Activated CD4-positive, CD25-positive, alpha-beta regulatory T cell treated with anti-CD3 and anti-CD28 coated beads, Interleukin-2, amount 50 U/mL, for 24 hours (primary cell): ENCODE measurements at regions not wholly inside any gene's neighbourhood (a gene's known extent, or its start where the extent isn't known, plus 50 kb on each side); places are given as distances from the start of the nearest gene placed in this dataset.
A peak's percentile ranks its signal among the peaks of the same experiment; 100 is the strongest.
"Not testable (repeated sequence)": the region's sequence is repeated elsewhere in the genome, so short reads cannot be mapped to it uniquely, and the experiment has no call there.

Source experiments
- ATAC-seq, 2 donors: fragments of 150-1000 bp; cut with Tn5 transposase; one replicate each; pipeline ENCODE4 v1.10.0; 2021; ENCODE audit warnings: mild to moderate bottlenecking in 1 of 2, moderate library complexity in 1 of 2

DNA sequence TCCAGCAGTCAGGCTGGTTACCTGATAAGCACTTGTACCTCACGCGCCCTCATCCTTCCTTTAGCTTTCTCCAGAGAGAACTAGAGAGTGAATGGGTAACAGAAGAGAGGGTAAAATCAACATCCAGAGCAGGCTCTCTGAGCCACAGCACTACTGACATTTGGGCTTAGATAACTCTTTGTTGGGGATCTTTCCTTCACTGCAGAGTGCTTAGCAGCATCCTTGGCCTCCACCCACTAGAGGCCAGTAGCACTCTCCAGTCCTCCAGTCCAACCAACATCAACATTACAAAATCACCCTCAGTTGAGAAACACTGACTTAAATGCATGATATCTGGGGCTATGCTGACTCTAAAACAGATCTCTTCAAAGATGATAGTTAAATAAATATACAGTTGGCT is 220.7 kb downstream of the TACR3 start:
- no peak for ATAC-seq

DNA sequence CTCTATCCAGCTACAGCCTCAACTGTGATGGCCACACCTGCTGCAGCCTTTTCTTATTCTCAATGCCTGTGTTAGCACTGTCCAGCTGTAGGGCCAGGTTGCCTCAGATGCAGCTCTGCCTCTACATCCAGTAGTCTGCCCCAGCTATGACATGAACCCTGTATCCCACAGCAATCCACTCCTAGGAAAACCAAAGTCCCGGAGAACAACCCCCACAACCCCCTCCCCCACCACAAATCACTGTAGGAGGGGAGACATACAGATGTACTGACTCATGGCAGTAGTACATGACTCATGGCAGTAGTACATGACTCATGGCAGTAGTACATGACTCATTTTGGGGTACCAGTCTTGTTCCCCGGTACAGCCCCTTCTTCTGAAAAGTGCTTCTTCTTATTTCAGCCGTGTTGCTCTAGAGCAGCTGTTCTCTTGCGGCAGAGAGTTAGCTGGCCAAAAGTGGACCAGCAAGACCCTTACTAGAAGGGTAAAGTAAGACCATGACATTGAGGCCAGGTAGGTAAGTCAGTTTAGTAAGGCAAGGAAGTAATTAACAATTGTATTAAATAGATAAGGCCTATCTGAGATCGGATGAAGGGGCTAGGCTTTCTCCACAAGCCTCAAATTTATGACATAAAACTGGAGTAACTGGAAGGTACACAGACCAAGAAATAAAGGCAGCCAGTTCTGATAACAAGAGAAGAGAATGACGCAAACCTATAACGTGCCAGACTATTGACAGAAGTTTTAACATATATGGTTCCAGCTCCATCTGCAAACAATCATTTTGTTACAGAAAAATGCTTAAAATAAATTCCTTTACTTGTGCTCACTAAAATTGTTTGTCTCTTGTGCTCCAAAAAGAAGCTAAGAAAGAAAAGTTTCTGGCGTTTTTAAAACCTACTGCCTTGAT is 221.4 kb downstream of the TACR3 start:
- ATAC-seq, result peak; percentile 72 to 80

DNA sequence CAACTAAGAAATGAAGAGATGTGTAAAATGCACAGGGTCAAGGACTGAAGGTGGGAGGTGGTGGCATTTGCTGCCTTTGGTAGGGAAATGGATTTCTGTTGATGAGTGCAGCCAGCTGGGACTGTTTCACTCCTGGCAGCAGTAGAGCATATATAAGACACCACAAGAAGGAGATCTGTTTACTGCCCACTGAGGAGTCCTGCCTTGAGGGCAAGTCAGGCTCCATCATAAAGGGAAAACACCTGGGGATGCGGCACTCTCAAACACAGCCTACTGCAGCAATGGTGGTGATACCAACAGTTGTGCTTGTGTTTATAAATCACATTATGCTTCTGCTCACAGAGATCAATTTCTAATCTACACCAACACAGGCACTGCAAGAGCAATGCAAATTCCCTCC is 222.1 kb downstream of the TACR3 start:
- no peak for ATAC-seq

DNA sequence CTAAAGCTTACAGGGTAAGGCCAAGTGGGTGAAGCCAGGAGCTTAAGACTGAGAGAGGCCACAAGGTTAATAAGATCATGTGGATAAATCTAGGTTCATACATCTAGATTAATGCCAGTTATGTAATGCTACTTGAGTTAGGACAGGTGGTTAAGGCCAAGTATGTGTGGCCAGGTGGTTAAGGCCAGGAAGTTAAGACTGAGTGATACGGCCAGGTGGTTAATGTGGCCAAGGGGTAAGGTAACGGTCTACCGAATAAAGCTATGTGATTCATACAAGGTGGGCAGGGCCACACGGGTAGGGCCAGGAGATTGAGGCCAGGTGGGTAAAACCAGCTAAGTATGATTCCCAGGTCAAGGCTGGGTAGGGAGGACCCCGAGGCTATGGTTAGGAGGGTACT is 223.0 kb downstream of the TACR3 start:
- no peak for ATAC-seq

DNA sequence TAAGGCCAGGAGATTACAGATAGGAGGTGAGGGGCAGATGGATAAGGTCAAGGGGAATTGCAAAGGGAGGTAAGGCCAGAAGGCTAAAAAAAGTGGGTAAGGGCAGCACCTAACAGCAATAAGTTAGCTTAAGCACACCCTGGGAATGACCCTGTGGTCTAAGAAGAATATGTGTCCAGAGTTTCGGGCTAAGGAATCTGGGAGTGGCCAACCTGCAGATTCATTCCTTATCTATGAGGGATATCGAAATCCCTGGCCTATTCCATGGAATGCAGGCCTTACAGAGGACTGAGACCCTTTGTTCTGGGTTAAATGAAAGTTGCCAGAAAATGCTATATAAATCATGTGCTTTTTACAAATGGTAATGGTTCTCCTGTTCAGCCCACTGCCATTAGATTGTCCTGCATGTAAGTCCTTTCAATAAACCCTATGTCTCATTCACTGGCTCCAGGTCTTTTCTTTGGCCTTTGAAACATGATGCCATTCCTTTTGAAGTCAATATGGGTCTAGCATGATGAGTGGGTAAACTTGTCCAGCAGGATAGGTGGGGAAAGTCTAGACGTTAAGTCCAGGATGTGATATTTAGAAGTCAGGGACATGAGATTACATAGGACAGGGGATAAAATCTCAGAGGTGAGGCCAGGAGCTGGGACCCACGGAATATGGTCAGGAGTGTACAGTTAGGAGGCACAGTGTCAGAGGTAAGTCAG is 226.2 kb downstream of the TACR3 start:
- no peak for ATAC-seq

DNA sequence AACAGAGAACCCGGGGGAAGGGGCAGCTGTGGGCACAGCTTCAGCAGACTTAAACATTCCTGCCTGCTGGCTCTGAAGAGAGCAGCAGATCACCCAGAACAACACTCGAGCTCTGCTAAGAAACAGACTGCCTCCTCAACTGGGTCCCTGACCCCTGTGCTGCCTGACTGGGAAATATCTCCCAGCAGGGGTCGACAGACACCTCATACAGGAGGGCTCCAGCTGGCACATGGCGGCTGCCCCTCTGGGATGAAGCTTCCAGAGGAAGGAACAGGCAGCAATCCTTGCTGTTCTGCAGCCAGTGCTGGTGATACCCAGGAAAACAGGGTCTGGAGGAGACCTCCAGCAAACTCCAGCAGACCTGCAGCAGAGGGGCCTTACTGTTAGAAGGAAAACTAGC is 234.5 kb downstream of the TACR3 start:
- ATAC-seq, result not testable (repeated sequence)

DNA sequence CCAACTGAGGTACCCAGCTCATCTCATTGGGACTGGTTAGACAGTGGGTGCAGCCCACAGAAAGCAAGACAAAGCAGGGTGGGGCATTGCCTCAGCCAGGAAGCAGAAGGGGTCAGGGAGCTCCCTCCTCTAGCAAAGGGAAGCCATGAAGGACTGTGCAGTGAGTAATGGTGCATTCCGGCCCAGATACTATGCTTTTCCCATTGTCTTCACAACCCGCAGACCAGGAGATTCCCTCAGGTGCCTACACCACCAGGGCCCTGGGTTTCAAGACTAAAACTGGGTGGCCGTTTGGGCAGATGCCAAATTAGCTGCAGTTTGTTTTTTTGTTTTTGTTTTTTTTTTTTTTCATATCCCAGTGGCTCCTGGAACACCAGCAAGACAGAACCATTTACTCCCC is 235.3 kb downstream of the TACR3 start:
- ATAC-seq, result no peak

DNA sequence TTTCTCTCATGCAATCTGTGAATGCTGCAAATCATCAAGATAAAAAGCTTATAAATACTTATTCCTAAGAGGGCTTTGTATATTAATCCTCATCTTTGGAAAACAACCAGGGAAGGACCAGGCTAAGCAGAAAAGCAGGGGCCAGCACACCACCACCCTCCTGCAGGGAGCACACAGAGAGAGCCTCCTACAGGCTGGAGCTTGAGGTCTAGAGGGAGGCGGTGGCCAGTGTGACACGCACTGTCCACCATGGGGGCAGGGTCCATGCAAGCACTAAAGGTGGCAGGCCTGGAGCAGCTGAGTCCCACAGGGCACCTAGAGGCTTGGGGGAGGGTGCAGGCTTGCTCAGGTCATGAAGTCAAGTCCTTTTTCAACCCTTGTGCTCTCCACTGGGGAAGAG is 236.9 kb downstream of the TACR3 start:
- ATAC-seq, result no peak

DNA sequence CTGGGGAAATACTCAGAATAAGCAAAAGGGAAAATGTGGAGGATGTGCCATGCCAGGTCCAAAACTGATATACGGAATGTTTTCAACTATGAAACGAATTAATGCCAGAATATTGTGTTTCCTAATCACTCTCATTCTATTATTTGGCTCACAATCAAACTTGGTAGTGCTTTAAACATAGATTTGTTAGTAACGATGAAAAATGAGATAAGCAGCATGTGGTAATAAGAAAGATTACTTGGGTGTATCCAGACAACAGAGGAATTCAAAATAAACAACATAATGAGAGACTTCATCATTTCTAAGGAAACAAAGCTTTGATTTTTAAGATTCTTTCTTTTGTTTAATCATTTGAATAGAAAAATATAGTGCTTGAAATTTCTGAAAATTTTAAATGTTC is 237.3 kb downstream of the TACR3 start:
- no peak for ATAC-seq

DNA sequence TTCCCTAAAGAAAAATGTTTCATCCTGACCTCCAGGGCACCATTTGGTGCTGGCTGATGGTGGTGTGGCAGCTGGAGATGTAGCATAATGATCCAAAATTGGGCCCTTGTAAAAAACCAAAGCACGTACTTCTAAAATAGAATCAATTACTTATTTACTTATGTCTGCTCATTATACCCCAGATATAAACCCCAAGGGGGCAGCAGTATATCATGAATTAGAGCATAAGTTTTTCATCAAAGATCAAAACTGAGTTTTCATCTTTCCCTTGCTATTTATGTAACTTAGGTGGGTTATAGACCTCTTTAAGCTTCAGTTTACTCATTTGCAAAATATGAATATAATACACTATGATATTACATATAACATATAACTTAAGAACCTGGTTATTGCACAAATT is 241.1 kb downstream of the TACR3 start:
- no peak for ATAC-seq

DNA sequence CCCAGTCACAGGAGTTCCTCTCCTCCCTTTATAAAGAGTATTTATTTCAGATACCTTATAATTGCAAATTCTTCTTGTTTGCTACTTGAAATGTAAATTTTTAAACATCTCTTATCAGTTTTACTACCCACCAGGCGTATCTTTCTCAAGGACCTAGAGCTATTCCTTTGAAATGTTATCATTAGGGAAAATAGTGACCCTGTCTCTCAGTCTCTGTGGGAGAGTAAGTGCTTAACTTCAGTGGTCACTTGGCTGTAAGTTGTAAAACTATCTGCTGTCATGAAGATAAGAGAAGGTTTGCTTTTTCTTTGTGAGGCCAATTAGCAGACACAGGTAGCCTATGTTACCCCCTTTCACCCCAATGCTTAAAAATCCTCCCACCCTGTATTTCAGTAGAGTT is 241.6 kb downstream of the TACR3 start:
- ATAC-seq, result no peak

DNA sequence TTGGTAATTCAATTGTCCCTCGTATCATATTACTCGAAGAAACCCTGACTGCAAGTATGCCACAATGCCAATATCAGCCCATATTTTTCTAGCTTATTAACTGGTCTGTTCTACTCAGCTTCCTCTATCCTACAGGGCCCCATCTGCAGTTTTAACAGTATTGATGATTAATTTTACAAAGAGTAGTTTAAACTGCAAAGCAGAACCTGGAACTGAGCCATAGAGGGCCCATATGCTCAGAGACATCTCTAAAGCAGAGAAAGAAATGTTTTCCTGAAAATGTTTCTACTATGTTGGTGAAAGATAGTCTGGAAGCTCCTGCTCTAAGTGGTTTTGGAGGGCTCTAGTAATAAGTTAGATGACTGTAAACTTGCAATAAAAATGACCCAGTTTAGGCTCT is 259.4 kb upstream of the CENPE start:
- ATAC-seq, result no peak

DNA sequence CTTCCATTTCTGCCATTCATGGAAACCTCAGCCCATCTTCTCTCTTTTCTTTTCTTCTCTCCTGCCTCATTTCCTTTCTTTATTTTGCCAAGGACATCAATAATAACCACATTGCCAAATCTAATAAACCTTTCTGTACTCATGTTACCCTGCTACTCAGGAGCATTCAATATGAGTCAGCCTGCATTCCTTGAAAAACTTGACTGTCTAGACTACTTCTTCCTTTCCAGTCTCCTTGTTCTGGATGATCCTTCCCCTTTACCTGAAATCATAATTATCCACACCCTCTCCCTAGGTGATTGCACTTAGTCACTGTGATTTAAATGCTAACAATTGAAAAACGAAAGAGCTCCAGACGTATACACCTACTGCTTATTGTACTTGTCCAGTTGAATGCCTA is 253.2 kb upstream of the CENPE start:
- ATAC-seq, result no peak

DNA sequence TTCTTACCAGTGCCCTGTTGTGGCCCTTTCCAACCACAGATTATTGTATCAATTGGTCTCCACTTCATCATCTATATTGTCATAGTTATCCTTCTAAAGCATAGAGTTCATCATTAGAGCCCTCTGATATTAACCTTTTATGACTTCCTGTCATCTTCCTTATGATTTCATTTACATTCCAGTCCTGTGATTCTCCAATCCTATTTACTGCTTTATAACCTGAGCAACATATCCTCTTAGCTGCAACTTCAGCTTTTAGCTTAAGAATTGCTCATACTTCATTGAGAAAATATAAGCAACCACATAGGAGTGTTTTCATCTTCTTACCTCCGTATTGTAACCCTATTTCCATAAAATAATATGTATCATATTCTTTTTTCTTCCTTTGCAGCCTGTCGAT is 252.6 kb upstream of the CENPE start:
- no peak for ATAC-seq

DNA sequence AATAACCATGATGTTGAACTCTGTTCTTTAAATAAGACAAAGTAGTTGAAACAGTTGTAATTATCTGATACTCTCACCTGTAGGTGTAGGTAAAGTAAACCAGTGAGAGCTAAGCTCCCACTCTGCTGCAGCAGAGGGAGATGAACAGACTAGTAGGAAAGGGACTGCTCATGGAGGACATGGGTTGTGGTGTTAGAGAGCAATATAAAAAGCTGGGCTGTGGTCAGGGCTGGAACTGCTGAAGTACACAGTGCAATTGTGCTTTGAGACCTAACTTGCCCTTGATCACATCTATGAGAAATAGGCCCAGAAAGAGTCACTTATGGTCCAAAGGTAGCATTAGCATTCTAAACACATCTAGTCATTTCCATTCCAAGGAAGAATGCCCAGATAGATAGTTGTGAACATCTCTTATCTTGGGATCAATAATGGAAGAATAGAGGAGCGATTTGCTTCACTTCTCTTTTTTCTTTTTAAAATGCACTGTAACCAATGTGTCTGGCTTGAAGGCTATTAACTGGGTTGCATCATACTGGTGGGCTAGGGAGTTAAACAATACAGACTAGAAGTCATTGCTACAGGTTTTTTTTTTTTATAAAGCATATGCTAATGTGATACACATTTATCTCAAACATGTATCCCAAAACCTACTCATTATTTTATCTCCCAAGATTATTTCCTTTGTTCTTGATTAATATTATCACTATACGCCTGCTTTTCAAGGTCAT is 251.3 kb upstream of the CENPE start:
- no peak for ATAC-seq

DNA sequence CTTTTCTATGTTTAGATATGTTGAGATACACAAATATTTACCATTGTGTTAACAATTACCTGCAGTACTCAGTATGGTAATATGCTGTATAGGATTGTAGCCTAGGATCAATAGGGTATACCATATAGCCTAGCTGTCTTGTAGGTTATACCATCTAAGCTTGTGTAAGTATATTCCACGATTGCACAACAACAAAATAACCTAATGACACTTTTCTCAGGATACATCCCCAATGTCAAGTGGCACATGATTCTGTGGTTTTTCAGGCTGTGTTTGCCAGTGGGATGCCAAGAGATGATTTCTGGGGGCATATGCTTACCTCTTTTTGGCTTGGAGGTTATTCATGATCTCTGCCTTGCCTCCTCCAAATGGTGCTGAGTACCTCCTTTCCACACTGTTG is 247.2 kb upstream of the CENPE start:
- no peak for ATAC-seq

DNA sequence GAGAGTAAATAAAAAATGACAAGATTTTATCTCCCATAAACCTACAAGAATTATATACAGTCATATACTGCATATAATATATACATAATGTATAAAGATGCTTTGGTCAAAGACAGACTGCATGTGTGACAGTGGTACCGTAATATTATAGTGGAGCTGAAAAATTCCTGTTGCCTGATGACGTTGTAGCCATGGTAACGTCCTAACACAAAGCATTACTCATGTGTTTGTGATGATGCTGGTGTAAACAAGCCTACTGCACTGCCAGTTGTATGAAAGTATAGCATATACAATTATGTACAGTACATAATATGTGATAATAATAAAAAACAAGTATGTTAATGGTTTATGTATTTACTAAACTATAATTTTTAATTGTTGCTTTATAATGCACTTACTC is 245.2 kb upstream of the CENPE start:
- no peak for ATAC-seq

DNA sequence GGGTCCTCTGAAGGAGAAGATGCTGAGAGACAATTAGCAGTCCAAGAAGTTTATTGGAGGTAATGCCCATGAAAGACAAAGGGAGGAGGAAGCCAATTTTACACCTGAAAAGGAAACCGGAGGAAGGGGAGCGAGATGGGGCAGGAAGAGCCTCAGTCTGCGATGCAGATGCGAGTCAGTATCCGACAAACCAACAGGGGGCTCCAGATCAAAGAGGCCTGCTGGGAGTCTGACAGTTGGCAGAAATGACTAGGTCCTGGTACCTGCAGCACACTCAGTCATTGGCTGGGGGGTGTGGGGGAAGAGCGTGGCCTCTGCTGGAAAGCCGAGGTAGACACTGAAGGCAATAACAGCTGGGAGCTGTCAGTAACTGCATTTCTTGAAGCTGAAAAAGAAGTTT is 231.1 kb upstream of the CENPE start:
- ATAC-seq, result no peak

DNA sequence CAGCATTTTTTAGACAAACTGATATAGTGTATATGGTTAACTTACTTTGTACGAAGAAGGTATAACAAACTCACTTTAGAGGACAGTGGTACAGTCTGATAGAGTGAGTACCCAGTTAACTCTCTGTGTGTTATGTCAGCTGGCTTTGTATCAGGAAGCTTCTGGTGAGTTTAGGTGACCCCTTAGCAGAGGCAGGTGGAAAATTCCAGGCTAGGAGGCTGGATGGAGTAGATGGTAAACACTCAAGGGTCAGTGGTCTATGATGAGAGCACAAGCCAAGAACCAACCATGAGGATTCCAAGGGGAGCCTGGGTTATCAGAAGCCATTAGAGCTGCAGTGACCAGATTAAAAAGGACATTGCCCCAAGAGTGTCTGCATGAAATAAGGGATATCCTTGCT is 227.3 kb upstream of the CENPE start:
- ATAC-seq, result no peak

DNA sequence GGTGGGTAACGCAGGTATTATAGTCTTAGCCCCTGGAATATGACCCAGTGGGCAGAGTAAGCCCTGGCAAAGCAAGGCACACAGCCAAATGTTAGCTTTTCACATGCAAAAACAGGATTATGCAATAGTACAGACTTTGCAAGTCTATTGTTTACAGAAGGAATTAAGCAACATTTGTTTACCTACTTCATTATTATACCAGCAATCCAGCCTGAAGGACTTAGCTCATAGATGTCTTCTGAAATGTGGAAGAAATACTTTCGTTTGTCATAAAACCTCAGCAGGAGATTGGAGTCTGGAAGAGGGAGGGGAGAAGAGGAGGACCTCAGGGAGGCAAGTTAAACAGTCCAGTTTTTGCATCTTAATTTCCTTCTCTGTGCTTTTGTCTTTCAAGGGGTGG is 226.7 kb upstream of the CENPE start:
- ATAC-seq, result no peak

DNA sequence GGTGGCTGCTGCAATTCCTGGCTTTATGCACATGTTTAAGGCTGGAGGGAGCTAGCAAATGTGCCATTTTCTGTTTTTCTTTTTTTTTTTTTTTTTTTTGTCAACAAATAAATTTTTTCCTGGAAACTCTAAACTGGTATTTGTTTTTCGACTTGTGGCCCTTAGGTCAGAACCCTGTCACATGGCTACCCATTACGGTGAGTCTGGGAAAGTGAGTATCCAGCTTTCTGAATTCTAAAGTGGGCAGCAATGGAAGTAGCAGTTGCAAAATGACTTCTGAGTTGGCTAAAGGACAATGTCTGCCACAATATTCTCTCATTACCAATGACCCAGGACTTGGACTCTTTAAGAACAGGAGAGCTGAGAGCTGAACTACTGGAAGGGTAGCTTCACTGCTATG is 225.1 kb upstream of the CENPE start:
- no peak for ATAC-seq

DNA sequence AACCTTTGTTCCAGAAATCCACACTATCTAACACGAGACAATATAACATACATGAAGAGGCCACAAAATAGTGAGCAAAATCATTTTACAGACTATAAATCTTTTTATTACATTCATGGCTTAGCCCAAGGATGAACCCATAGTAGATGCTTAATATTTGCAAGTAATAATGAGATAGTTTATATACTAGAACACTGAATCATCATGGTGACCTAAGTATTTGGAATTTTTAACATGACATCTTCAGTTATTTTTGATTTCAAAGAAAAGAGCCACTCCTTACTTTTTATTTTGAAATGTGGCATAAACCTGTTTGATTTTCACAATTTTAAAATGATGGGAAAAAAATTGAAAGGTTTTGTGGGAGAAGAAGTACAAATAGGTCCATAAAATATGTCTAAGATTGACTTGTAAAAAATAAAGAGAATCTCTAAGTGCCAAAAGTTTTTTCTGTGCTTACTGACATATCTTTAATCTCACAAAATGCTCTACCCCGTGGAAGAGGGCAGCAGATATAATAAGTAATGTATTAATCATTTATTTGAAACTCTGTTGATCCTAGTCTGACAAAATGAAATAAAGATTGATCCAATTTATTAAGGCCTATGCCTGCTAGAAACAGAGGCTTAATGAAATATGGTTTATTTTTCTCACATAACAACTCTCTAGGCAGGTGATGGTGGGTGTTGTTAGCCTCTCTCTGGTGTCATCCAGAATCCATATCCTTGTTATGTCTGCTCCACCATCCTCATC is 224.5 kb upstream of the CENPE start:
- ATAC-seq, result no peak

DNA sequence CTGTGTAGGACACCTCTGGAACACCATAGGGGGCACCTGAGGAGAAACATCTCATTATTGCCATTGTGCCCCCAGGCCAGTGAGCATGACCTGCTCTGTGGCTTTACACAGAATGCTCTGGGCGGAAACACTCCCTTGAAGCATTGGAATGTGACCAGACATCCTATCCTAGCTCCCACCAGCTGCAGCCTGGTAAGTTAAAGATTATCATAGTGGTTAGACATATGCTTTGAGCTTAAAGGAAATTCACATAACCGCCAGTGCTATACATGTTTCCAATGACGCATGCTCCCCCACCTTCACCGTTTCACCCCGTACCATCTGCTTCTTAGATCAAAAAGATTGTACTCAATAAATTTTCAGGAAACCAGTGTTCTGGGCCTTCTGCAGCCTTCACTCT is 217.7 kb upstream of the CENPE start:
- ATAC-seq, result no peak
